GM23338 (cell line): ENCODE measurements at regions not wholly inside any gene's neighbourhood (a gene's known extent, or its start where the extent isn't known, plus 50 kb on each side); places are given as distances from the start of the nearest gene placed in this dataset.

ENCODE experiments used
- ATAC-seq: fragments of 200-7000 bp; cut with Tn5 transposase; 3 replicates; pipeline ENCODE4 v1.9.1; 2020
- DNase-seq: peaks from one replicate; pipeline ENCODE4 v3.0.0-alpha.2; 2015; ENCODE audit warnings: low spot score
- H2AFZ ChIP-seq: fragments of 200-600 bp; sonication (generic); 2 replicates; pipeline ENCODE4 v1.8.0; 2016; ENCODE audit warnings: antibody characterized with exemption, mild to moderate bottlenecking, moderate library complexity
- H3F3A ChIP-seq: fragments of 200-600 bp; sonication (generic); replicated peaks from 2 replicates; pipeline ENCODE4 v1.8.0; 2017; ENCODE audit warnings: antibody characterized with exemption, mixed run types, low read depth
- H3K27ac ChIP-seq: fragments of 200-600 bp; sonication (generic); 2 replicates; pipeline ENCODE4 v1.6.1; 2016; ENCODE audit warnings: low read depth
- H3K27me3 ChIP-seq: fragments of 200-600 bp; sonication (generic); 2 replicates; pipeline ENCODE4 v1.8.0; 2016; ENCODE audit warnings: mild to moderate bottlenecking, mixed run types, moderate library complexity; ENCODE audit not compliant: insufficient read depth
- H3K36me3 ChIP-seq: fragments of 200-600 bp; sonication (generic); 2 replicates; pipeline ENCODE4 v1.8.0; 2016; ENCODE audit warnings: mild to moderate bottlenecking; ENCODE audit not compliant: insufficient read depth
- H3K4me1 ChIP-seq: fragments of 200-600 bp; sonication (generic); 2 replicates; pipeline ENCODE4 v1.8.0; 2016; ENCODE audit warnings: mild to moderate bottlenecking, moderate library complexity; ENCODE audit not compliant: insufficient read depth
- H3K4me2 ChIP-seq: fragments of 200-600 bp; sonication (generic); 2 replicates; pipeline ENCODE4 v1.7.1; 2017; ENCODE audit warnings: mixed run types
- H3K4me3 ChIP-seq: fragments of 200-600 bp; sonication (generic); 2 replicates; pipeline ENCODE4 v1.6.1; 2016; ENCODE audit warnings: mixed run types
- H3K79me2 ChIP-seq: fragments of 200-600 bp; sonication (generic); replicated peaks from 2 replicates; pipeline ENCODE4 v1.8.0; 2017; ENCODE audit warnings: mild to moderate bottlenecking; ENCODE audit not compliant: insufficient read depth
- H3K9me2 ChIP-seq: fragments of 200-600 bp; sonication (generic); 2 replicates; pipeline ENCODE4 v1.8.0; 2017; ENCODE audit not compliant: insufficient read depth
- H4K20me1 ChIP-seq: fragments of 200-600 bp; sonication (generic); replicated peaks from 2 replicates; pipeline ENCODE4 v1.8.0; 2017; ENCODE audit warnings: mild to moderate bottlenecking; ENCODE audit not compliant: insufficient read depth
- H3K27ac Mint-ChIP-seq: 2 replicates; pipeline ENCODE4 v1.8.0; 2020; ENCODE audit warnings: inconsistent platforms, mild to moderate bottlenecking, moderate library complexity, mixed read lengths
- H3K27me3 Mint-ChIP-seq: 3 replicates; pipeline ENCODE4 v1.8.0; 2022; ENCODE audit warnings: low read depth, mild to moderate bottlenecking, moderate library complexity, mixed read lengths, inconsistent platforms; ENCODE audit not compliant: insufficient read depth, poor library complexity
- H3K36me3 Mint-ChIP-seq: 3 replicates; pipeline ENCODE4 v1.8.0; 2021; ENCODE audit warnings: low read depth, mild to moderate bottlenecking, inconsistent platforms, moderate library complexity, mixed read lengths
- H3K4me1 Mint-ChIP-seq: 3 replicates; pipeline ENCODE4 v1.8.0; 2020; ENCODE audit warnings: mild to moderate bottlenecking, inconsistent platforms, mixed read lengths
- H3K4me3 Mint-ChIP-seq: 3 replicates; pipeline ENCODE4 v1.8.0; 2021; ENCODE audit warnings: moderate library complexity, mild to moderate bottlenecking, inconsistent platforms, mixed read lengths
- H3K9me3 Mint-ChIP-seq: 3 replicates; pipeline ENCODE4 v1.8.0; 2020; ENCODE audit warnings: moderate library complexity, mild to moderate bottlenecking, inconsistent platforms, mixed read lengths
- CREB1 ChIP-seq: fragments of 250-450 bp; sonication (Bioruptor Pico); IDR thresholded peaks from 2 replicates; pipeline ENCODE4 v1.5.0; 2020; ENCODE audit warnings: low read depth, mild to moderate bottlenecking, moderate library complexity
- CTCF ChIP-seq, 2 experiments: fragments of 200-600 bp in 1 of 2; sonication (generic) in 1 of 2; conservative IDR thresholded peaks; 2 replicates each; pipeline versions ENCODE4 v1.5.1 to v1.6.1; 2016 to 2017; ENCODE audit warnings: antibody characterized with exemption in 2 of 2, low read depth in 2 of 2, mild to moderate bottlenecking in 2 of 2, moderate library complexity in 1 of 2
- EZH2 ChIP-seq: fragments of 200-600 bp; sonication (generic); IDR thresholded peaks from one replicate; pipeline ENCODE4 v1.8.0; 2017; ENCODE audit warnings: antibody characterized with exemption, mild to moderate bottlenecking, low read depth; ENCODE audit not compliant: unreplicated experiment
- EZH2phosphoT487 ChIP-seq: fragments of 200-600 bp; sonication (generic); IDR thresholded peaks from one replicate; pipeline ENCODE4 v1.8.1; 2018; ENCODE audit warnings: antibody characterized with exemption; ENCODE audit not compliant: unreplicated experiment
- JUNB ChIP-seq: IDR thresholded peaks from one replicate; pipeline ENCODE4 v1.6.1; 2016; ENCODE audit warnings: antibody characterized with exemption; ENCODE audit not compliant: unreplicated experiment
- NANOG ChIP-seq: IDR thresholded peaks from 2 replicates; pipeline ENCODE4 v1.6.1; 2016; ENCODE audit warnings: antibody characterized with exemption, borderline replicate concordance
- POLR2AphosphoS5 ChIP-seq: IDR thresholded peaks from 2 replicates; pipeline ENCODE4 v1.6.1; 2016; ENCODE audit warnings: antibody characterized with exemption, low read depth
- REST ChIP-seq: IDR thresholded peaks from one replicate; pipeline ENCODE4 v1.6.1; 2018; ENCODE audit warnings: antibody characterized with exemption; ENCODE audit not compliant: unreplicated experiment
- STAT1 ChIP-seq: IDR thresholded peaks from one replicate; pipeline ENCODE4 v1.6.1; 2016; ENCODE audit warnings: antibody characterized with exemption; ENCODE audit not compliant: unreplicated experiment
- ZNF114 ChIP-seq: fragments of 250-450 bp; sonication (Bioruptor Pico); IDR thresholded peaks from 2 replicates; pipeline ENCODE4 v1.5.0; 2020; ENCODE audit warnings: mild to moderate bottlenecking, moderate library complexity
- ZNF331 ChIP-seq: fragments of 250-450 bp; sonication (Bioruptor Pico); IDR thresholded peaks from 2 replicates; pipeline ENCODE4 v1.5.0; 2020; ENCODE audit warnings: low read depth, mild to moderate bottlenecking, moderate library complexity
- ZNF462 ChIP-seq: fragments of 250-450 bp; sonication (Bioruptor Pico); IDR thresholded peaks from 2 replicates; pipeline ENCODE4 v1.5.0; 2020; ENCODE audit warnings: mild to moderate bottlenecking, moderate library complexity
- TF ChIP-seq, protein P1 (sequence below): IDR thresholded peaks from 2 replicates; pipeline ENCODE4 v1.6.1; 2016; ENCODE audit warnings: antibody characterized with exemption

GRCh38 chr2:150417278-150417677 lies 70.2 kb downstream of the RND3 start:
- no peak for DNase-seq
- Histone ChIP-seq H3K4me2 (no peak overlapping the region), H3K36me3 (no peaks in the 10 kb centered on the region), H3K79me2 (no peaks in the 10 kb centered on the region), H3K27ac (no peak overlapping the region), H3K4me3 (no peak overlapping the region), H3K27me3 (no peaks in the 10 kb centered on the region), H3K4me1 (no peaks in the 10 kb centered on the region), H3K9me2 (peaks cover 14% of the 10 kb centered on the region), H3F3A (no peaks in the 10 kb centered on the region), H2AFZ (no peak overlapping the region), H4K20me1 (no peaks in the 10 kb centered on the region)
- H3K9me3 Mint-ChIP-seq = peaks cover 8% of the 10 kb centered on the region; the same call in 1 of the 3 replicates
- TF ChIP-seq ZNF331 (CRISPR knock-in tag) (no peak), ZNF462 (CRISPR knock-in tag) (no peak), REST (no peak), NANOG (no peak), POLR2AphosphoS5 (no peak), EZH2phosphoT487 (no peak), CREB1 (CRISPR knock-in tag) (no peak), STAT1 (no peak), ZNF114 (CRISPR knock-in tag) (no peak), JUNB (no peak), CTCF (conservative IDR thresholded peaks at IDR 0.05; ENCODE audit: low read depth in 2 of 2) (no peak), EZH2 (no peak)
- TF ChIP-seq, protein P1, sequence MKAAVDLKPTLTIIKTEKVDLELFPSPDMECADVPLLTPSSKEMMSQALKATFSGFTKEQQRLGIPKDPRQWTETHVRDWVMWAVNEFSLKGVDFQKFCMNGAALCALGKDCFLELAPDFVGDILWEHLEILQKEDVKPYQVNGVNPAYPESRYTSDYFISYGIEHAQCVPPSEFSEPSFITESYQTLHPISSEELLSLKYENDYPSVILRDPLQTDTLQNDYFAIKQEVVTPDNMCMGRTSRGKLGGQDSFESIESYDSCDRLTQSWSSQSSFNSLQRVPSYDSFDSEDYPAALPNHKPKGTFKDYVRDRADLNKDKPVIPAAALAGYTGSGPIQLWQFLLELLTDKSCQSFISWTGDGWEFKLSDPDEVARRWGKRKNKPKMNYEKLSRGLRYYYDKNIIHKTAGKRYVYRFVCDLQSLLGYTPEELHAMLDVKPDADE = no peak
- peaks cover 3% of the 10 kb centered on the region for H3K27me3 Mint-ChIP-seq
- no peak for ATAC-seq
- no peak overlapping the region for H3K27ac Mint-ChIP-seq
- H3K4me1 Mint-ChIP-seq = peaks cover 2% of the 10 kb centered on the region; the same call in 2 of the 3 replicates
- peaks cover 11% of the 10 kb centered on the region for H3K36me3 Mint-ChIP-seq
- no peak overlapping the region for H3K4me3 Mint-ChIP-seq
